Dedifferentiated amniotic fluid mesenchymal stem cell (primary cell): ENCODE measurements at regions not wholly inside any gene's neighbourhood (a gene's known extent, or its start where the extent isn't known, plus 50 kb on each side); places are given as distances from the start of the nearest gene placed in this dataset.
"Not testable (repeated sequence)": the region's sequence is repeated elsewhere in the genome, so short reads cannot be mapped to it uniquely, and the experiment has no call there.

Experiments
- DNase-seq: peaks from one replicate; pipeline ENCODE4 v3.0.0-alpha.2; 2016; ENCODE audit errors: extremely low spot score

GRCh38 chr13:72657379-72657778 is 70.0 kb downstream of the MZT1 start:
- DNase-seq, result no peak

DNA sequence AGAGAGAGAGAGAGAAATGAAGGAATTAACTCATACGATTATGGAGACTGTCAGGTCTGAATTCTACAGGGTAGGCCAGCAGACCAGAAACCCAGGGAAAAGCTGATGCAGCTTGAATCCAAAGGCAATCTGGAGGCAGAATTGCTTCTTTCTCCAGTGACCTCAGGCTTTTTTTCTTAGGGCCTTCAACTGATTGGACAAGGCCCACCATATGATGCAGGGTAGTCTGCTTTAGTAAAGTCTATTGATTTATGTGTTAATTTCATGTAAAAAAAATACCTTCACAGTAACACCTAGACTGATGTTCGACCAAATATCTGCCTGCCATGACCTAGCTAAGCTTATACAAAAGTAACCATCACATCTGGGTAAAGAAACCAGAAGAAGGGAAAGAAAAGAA is 71.1 kb downstream of the MZT1 start:
- DNase-seq, result no peak

- DNase-seq, result no peak
Measured at GRCh38 chr13:72653506-72653905, 73.9 kb downstream of the MZT1 start.

DNA sequence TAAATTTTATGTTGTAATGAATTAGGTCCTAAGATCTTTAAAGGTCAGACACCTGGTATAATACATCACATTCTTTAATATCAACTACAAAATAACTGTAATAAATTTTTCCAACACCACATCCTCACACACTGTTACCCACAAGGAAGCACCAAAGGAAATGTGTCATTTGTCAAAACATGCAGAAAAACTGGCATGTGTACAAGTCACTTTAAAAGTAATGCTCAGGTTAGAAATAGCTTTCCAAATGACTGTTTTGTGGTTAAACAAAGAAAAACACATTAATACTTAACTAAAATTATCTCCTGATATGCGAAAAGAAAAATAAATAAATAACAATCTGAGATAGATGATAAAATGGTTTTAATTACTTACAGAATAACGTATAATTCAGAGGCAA is 74.7 kb downstream of the MZT1 start:
- no peak for DNase-seq

- DNase-seq, result no peak
Measured at GRCh38 chr13:72651144-72651543, 76.3 kb downstream of the MZT1 start.

GRCh38 chr13:72650051-72650700 is 77.3 kb downstream of the MZT1 start:
- no peak for DNase-seq

- no peak for DNase-seq
Measured at GRCh38 chr13:72648513-72649065, 78.8 kb downstream of the MZT1 start.

DNA sequence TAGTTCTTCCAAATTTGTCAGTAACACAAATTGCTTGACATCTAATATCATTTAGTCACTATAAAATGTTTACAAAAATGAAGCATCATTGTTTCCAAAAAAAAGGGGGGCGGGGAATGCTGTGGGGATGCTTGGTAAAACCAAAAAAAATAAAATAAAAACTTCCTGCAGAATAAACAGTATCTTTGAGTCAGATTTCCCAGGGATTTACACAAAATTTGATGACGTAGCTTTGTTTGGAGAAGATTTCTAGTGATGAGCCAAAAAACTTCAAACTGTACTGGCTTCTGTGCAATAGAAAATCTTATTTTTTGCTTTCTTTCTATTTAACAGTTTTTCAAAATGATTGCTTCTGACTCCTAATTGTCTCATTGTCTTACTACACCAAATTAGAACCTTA is 80.0 kb downstream of the MZT1 start:
- no peak for DNase-seq

DNA sequence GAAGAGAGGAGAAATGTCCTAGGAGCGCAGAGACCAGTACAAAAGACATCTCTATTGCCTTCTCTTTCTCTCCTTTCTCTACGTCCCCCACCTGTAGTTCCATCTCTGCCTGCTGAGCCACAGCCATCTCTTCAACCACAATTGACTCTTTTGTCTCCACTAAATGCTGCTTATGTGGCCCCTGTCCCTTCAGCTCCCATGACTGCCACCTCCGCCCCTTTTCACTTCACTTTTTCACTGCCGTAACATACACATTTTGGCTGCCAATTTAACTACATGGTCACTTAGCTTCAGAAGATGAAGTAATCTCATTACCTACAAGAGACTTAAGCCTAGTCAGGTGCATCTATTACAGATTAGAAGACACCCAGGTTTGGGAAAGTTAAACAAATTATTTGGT is 81.9 kb downstream of the MZT1 start:
- DNase-seq, result no peak

DNA sequence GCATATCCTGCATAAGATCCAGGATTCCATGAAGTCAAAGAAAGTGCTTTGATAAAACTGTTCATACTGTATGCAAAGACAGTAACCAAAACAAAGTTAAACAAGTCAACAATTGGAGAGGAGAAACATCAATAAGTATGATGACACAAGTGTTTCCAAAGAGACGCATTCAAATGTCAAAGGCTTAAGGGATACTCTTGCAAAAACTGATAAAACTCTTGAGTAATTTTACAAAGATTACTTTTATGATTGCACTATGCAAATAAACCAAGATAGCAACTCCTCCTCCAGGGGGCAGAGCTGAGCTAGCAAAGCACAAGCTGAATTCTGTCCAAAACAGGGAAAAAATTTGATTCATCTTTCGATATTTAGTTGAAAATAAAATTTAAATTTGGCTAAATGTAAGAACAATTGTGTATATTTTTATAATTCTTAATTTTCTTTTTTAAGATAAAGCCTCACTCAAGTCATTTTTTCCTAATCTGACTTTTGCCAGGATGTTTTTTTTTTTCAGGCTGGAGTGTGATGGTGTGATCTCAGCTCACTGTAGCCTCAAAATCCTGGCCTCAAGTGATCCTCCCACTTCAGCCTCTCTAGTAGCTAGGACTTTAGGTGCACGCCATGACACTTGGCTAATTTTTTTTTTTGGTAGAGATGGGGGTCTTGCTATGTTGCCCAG is 84.0 kb downstream of the MZT1 start:
- DNase-seq, result peak; percentile 43

GRCh38 chr13:72639377-72639776 is 88.1 kb downstream of the MZT1 start:
- no peak for DNase-seq

DNA sequence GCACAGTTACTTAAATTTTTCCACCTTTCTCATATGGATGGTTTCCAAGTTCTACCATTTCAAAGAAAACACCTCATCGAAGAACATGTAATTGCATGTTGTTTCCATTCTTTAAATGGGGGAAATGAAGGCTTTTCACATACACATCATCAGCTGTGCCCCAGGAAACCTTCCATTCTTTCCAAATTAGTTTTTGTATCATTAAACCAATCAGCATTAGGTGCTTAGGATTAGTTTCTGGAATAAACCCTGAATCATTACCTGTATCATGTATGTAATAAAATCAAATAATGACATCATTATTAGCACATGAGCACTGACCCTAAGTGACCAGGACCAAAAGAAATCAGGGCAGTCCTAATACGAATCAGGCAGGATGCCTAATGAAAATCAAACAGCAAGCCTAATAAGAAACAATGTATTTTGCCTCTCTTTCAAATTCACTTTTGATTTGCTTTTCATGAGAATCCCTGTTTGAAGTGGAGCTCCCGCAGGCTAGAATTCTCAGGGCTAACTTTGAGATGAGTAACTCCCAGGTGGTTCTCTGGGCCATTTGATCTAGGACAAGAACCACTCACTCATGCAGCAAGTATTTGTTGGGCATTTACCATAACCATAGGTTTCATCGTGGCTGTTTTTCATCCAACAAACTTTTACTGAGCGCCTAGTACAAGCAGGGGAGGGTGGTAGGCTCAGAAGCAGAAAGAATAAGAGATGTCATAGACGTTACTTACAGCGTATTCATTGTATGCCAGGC is 89.2 kb downstream of the MZT1 start:
- no peak for DNase-seq

GRCh38 chr13:72637561-72637960 is 89.9 kb downstream of the MZT1 start:
- DNase-seq, result no peak

DNA sequence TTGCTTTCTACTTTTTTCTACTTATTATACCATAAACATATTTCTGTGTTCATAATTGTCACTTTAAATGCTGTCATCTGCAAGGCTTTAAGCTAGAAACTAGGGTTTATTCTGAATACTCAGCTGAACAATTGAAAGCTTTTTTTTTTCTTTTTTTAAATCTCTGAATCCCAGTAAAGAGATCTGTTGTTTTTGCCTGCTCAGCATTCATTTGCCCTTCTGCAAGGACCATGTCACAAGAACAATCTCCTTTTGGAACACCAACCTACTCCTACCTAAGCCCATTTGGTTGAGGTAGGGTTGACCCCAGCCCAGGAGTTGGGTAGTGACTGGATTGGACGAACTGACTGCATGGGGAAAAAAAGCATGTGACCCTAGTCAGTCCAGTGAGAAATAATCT is 92.6 kb downstream of the MZT1 start:
- no peak for DNase-seq

DNA sequence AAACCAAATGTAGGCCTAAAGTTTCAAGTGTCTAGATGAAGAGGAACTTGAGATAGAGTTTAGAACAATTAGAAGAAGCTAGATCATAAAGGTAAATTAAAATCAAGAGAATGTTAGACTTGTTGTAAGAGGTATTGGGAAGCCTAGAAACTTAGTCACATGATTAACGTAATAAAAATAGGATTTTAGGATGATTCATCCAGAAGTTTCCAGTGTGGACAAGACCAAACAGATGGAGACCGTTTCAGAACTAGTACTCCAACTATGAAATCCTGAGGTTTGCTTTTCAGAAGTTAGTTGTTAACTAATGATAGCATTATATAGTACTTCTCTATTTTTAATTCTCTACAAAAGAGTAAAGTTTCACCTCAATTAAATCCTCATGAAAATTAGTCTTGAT is 104.9 kb downstream of the MZT1 start:
- no peak for DNase-seq

DNA sequence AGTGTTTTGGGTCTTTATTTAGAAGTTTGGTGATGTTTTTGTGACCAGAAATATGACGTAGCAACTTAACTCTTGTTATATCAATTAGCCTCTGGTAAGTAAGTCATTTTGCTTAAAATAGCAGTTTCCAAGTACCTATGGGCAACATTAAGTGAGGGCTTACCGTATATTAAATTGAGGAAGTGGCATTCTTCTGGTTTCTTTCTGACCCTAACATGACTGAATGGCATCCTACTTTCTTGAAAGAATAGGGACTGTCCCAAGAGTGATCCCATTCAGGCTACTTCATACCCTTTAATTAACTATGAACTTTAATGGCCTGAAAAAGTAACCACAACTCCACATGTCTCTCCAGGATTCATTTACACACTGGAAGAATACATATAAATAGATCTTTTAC is 106.6 kb downstream of the MZT1 start:
- DNase-seq, result no peak

DNA sequence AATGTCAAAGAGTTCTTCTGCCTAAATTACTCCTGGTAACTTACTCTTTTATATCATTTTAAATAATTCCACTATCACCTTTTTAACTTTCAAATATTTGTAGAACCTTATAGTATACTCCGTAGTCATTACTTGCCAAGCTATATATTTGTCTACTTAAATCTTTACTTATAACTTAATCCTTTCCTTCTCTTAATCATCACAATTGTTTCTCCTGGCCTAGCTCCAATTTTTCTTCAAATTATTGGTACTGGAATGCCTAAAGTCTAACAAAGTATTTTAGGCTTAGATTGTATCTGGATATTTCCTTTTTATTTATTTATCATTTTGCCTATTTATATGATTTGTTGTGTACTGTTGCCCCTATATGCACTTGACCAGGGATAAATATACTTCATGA is 109.5 kb downstream of the MZT1 start:
- DNase-seq, result no peak

DNA sequence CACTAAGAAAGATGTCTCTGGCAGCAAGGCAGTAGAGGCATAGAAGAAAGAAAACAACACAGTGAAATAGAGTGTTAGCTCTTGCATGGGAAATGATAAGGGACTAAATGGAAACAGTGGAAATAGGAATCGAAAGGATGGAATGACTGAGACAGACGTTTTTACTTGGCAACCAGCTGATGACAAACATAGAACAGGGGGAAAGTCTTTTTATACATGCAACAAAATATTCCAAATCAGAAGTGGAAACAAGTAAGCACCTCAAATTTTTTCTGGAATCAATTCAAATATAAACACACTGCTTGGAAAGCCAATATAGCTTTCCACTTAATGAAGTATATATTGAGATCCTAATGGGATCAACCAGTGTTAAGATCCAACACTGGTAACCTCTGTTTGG is 110.2 kb downstream of the MZT1 start:
- DNase-seq, result no peak

GRCh38 chr13:72610251-72610891 is 117.1 kb downstream of the MZT1 start:
- DNase-seq, result not testable (repeated sequence)

GRCh38 chr13:72599178-72599743 is 128.2 kb downstream of the MZT1 start:
- DNase-seq, result no peak

DNA sequence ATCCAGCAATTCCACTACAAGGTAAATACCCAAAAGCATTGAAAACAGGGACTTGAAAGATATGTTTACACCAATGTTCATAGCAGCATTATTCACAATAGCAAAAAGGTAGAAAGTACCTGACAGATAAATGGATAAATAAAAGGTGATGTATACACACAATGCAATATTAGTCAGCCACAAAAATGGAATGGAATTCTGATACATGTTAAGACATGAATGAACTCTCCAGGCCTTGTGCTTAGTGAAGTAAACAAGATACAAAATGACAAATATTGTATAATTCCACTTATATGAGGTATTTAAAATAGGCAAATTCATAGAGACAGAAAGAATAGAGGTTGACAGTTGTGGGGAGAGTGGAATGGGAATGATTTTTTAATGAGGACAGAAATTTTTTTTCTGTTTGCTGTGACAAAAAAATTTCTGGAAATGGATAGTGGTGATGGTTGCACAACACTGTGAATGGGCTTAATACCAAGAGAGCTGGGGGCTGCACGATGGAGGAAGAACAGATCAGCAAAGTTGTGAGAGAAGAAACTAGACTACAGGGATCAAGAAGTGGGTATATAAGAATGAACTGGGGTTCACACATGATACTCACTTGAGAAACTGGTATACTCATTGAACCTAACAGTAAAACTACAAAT is 137.2 kb downstream of the MZT1 start:
- DNase-seq, result no peak
